ENCODE measurements at regions not wholly inside any gene's neighbourhood (a gene's known extent, or its start where the extent isn't known, plus 50 kb on each side); places are given as distances from the start of the nearest gene placed in this dataset.
A peak's percentile ranks its signal among the peaks of the same experiment; 100 is the strongest.

GRCh38 chr2:43074592-43075053, 151.8 kb downstream of the ZFP36L2 start:
- WGBS (ENCODE audit: insufficient coverage), result 86% methylated on average over 1 of the region's 2 CpGs
- CTCF ChIA-PET, result no interaction called here
- H3K27ac Mint-ChIP-seq, result peak overlapping the region in 1 of 2 donors; percentile 50
- no peaks in the 10 kb centered on the region for H3K4me1 ChIP-seq (ENCODE audit: control insufficient read depth in 1 of 2, extremely low read depth in 1 of 2, insufficient read depth in 2 of 2, low read length in 2 of 2)
- H3K27me3 Mint-ChIP-seq, result no peaks in the 10 kb centered on the region
- no peak overlapping the region for H3K27ac ChIP-seq (ENCODE audit: low read length)
- no peaks in the 10 kb centered on the region for H3K36me3 Mint-ChIP-seq
- H3K9me3 Mint-ChIP-seq, result no peaks in the 10 kb centered on the region
- peaks cover 0 to 4% of the 10 kb centered on the region in 2 donors for H3K36me3 ChIP-seq (ENCODE audit: control insufficient read depth in 2 of 2, extremely low read depth in 1 of 2, insufficient read depth in 1 of 2, low read length in 1 of 2)
- H3K4me3 Mint-ChIP-seq, result no peak overlapping the region
- peaks cover under 1 to 8% (median under 1%) of the 10 kb centered on the region in 3 donors for H3K4me1 Mint-ChIP-seq
- POLR2A ChIA-PET, result no interaction called here
- DNase-seq, result no peak
- H3K27me3 ChIP-seq (replicated peaks in 1 of 2; ENCODE audit: control insufficient read depth in 2 of 2, extremely low read depth in 1 of 2, insufficient read depth in 2 of 2, low read length in 1 of 2), result no peaks in the 10 kb centered on the region
- no peak overlapping the region for H3K4me3 ChIP-seq (ENCODE audit: control insufficient read depth in 1 of 2, extremely low read depth in 1 of 2, low read length in 1 of 2)
- ATAC-seq (replicated peaks in 1 of 4), result no peak
- no peaks in the 10 kb centered on the region for H3K9me3 ChIP-seq

- Mint-ChIP-seq H3K36me3 (no peaks in the 10 kb centered on the region), H3K4me3 (no peak overlapping the region), H3K27me3 (no peaks in the 10 kb centered on the region), H3K4me1 (peaks cover 0 to 5% (median 0%) of the 10 kb centered on the region in 3 donors), H3K9me3 (no peaks in the 10 kb centered on the region), H3K27ac (peak overlapping the region in 1 of 2 donors; percentile 50)
- ATAC-seq (replicated peaks in 1 of 4) (no peak), DNase-seq (no peak)
- no peaks in the 10 kb centered on the region for H3K4me1 ChIP-seq (ENCODE audit: control insufficient read depth in 1 of 2, extremely low read depth in 1 of 2, insufficient read depth in 2 of 2, low read length in 2 of 2)
- no peak overlapping the region for H3K4me3 ChIP-seq (ENCODE audit: control insufficient read depth in 1 of 2, extremely low read depth in 1 of 2, low read length in 1 of 2)
- no peak overlapping the region for H3K27ac ChIP-seq (ENCODE audit: low read length)
- no peaks in the 10 kb centered on the region for H3K27me3 ChIP-seq (replicated peaks in 1 of 2; ENCODE audit: control insufficient read depth in 2 of 2, extremely low read depth in 1 of 2, insufficient read depth in 2 of 2, low read length in 1 of 2)
- 100% methylated on average over 1 of the region's 2 CpGs for WGBS (ENCODE audit: insufficient coverage)
- ChIA-PET POLR2A (no interaction called here), CTCF (no interaction called here)
- H3K36me3 ChIP-seq (ENCODE audit: control insufficient read depth in 2 of 2, extremely low read depth in 1 of 2, insufficient read depth in 1 of 2, low read length in 1 of 2), result peaks cover 0 to 4% of the 10 kb centered on the region in 2 donors
- no peaks in the 10 kb centered on the region for H3K9me3 ChIP-seq
Measured at GRCh38 chr2:43074052-43074451, 152.4 kb downstream of the ZFP36L2 start.

GRCh38 chr2:43073401-43073825, 153.0 kb downstream of the ZFP36L2 start:
- Mint-ChIP-seq H3K4me3 (no peak overlapping the region), H3K4me1 (peaks cover 0 to 5% (median 0%) of the 10 kb centered on the region in 3 donors), H3K27ac (no peak overlapping the region), H3K36me3 (no peaks in the 10 kb centered on the region), H3K27me3 (no peaks in the 10 kb centered on the region), H3K9me3 (no peaks in the 10 kb centered on the region)
- WGBS (ENCODE audit: insufficient coverage), result 80% methylated on average over 6 of the region's 7 CpGs
- Histone ChIP-seq H3K9me3 (no peaks in the 10 kb centered on the region), H3K4me3 (ENCODE audit: control insufficient read depth in 1 of 2, extremely low read depth in 1 of 2, low read length in 1 of 2) (no peak overlapping the region), H3K27me3 (replicated peaks in 1 of 2; ENCODE audit: control insufficient read depth in 2 of 2, extremely low read depth in 1 of 2, insufficient read depth in 2 of 2, low read length in 1 of 2) (no peaks in the 10 kb centered on the region), H3K36me3 (ENCODE audit: control insufficient read depth in 2 of 2, extremely low read depth in 1 of 2, insufficient read depth in 1 of 2, low read length in 1 of 2) (peaks cover 0 to 4% of the 10 kb centered on the region in 2 donors), H3K4me1 (ENCODE audit: control insufficient read depth in 1 of 2, extremely low read depth in 1 of 2, insufficient read depth in 2 of 2, low read length in 2 of 2) (no peaks in the 10 kb centered on the region), H3K27ac (ENCODE audit: low read length) (no peak overlapping the region)
- CTCF ChIA-PET, result no interaction called here
- DNase-seq (no peak), ATAC-seq (replicated peaks in 1 of 4) (no peak)
- POLR2A ChIA-PET, result interaction anchor here in 1 of 2 donors (0.5 to 0.6 kb wide), 2 partner anchors 19 to 1225 kb away, joined by 3 to 4 read pairs; no protein-coding TSS in a partner anchor

GRCh38 chr2:43071599-43072550, 154.5 kb downstream of the ZFP36L2 start:
- Histone ChIP-seq H3K4me1 (ENCODE audit: control insufficient read depth in 1 of 2, extremely low read depth in 1 of 2, insufficient read depth in 2 of 2, low read length in 2 of 2) (no peaks in the 10 kb centered on the region), H3K27me3 (replicated peaks in 1 of 2; ENCODE audit: control insufficient read depth in 2 of 2, extremely low read depth in 1 of 2, insufficient read depth in 2 of 2, low read length in 1 of 2) (no peaks in the 10 kb centered on the region), H3K27ac (ENCODE audit: low read length) (no peak overlapping the region), H3K4me3 (ENCODE audit: control insufficient read depth in 1 of 2, extremely low read depth in 1 of 2, low read length in 1 of 2) (no peak overlapping the region), H3K9me3 (no peaks in the 10 kb centered on the region), H3K36me3 (ENCODE audit: control insufficient read depth in 2 of 2, extremely low read depth in 1 of 2, insufficient read depth in 1 of 2, low read length in 1 of 2) (peaks cover 0 to 4% of the 10 kb centered on the region in 2 donors)
- Mint-ChIP-seq H3K27ac (peak overlapping the region in 1 of 2 donors; percentile 19), H3K27me3 (no peaks in the 10 kb centered on the region), H3K36me3 (no peaks in the 10 kb centered on the region), H3K4me3 (no peak overlapping the region), H3K4me1 (peaks cover 0 to 5% (median 0%) of the 10 kb centered on the region in 3 donors), H3K9me3 (no peaks in the 10 kb centered on the region)
- 92% methylated on average over 9 of the region's 16 CpGs for WGBS (ENCODE audit: insufficient coverage)
- ChIA-PET POLR2A (no interaction called here), CTCF (no interaction called here)
- ATAC-seq (replicated peaks in 1 of 4) (no peak), DNase-seq (no peak)

GRCh38 chr2:43070676-43071502, 155.5 kb downstream of the ZFP36L2 start:
- no peaks in the 10 kb centered on the region for H3K9me3 ChIP-seq
- ChIA-PET POLR2A (no interaction called here), CTCF (no interaction called here)
- 100% methylated on average over 1 of the region's 15 CpGs for WGBS (ENCODE audit: insufficient coverage)
- Mint-ChIP-seq H3K9me3 (no peaks in the 10 kb centered on the region), H3K27me3 (no peaks in the 10 kb centered on the region), H3K4me3 (no peak overlapping the region), H3K4me1 (peaks cover 0 to 5% (median 0%) of the 10 kb centered on the region in 3 donors), H3K36me3 (no peaks in the 10 kb centered on the region), H3K27ac (peak overlapping the region in 1 of 2 donors; percentile 68)
- peaks cover 0 to 4% of the 10 kb centered on the region in 2 donors for H3K36me3 ChIP-seq (ENCODE audit: control insufficient read depth in 2 of 2, extremely low read depth in 1 of 2, insufficient read depth in 1 of 2, low read length in 1 of 2)
- no peak overlapping the region for H3K4me3 ChIP-seq (ENCODE audit: control insufficient read depth in 1 of 2, extremely low read depth in 1 of 2, low read length in 1 of 2)
- no peak overlapping the region for H3K27ac ChIP-seq (ENCODE audit: low read length)
- no peaks in the 10 kb centered on the region for H3K27me3 ChIP-seq (replicated peaks in 1 of 2; ENCODE audit: control insufficient read depth in 2 of 2, extremely low read depth in 1 of 2, insufficient read depth in 2 of 2, low read length in 1 of 2)
- DNase-seq (no peak), ATAC-seq (replicated peaks in 1 of 4) (no peak)
- H3K4me1 ChIP-seq (ENCODE audit: control insufficient read depth in 1 of 2, extremely low read depth in 1 of 2, insufficient read depth in 2 of 2, low read length in 2 of 2), result no peaks in the 10 kb centered on the region

- 91% methylated on average over 1 of the region's 3 CpGs for WGBS (ENCODE audit: insufficient coverage)
- no peaks in the 10 kb centered on the region for H3K36me3 Mint-ChIP-seq
- POLR2A ChIA-PET, result no interaction called here
- no peak overlapping the region for H3K4me3 Mint-ChIP-seq
- DNase-seq (no peak), ATAC-seq (replicated peaks in 1 of 4) (no peak)
- no peak overlapping the region for H3K27ac ChIP-seq (ENCODE audit: low read length)
- no peak overlapping the region for H3K4me3 ChIP-seq (ENCODE audit: control insufficient read depth in 1 of 2, extremely low read depth in 1 of 2, low read length in 1 of 2)
- H3K27ac Mint-ChIP-seq, result no peak overlapping the region
- H3K9me3 ChIP-seq, result no peaks in the 10 kb centered on the region
- H3K36me3 ChIP-seq (ENCODE audit: control insufficient read depth in 2 of 2, extremely low read depth in 1 of 2, insufficient read depth in 1 of 2, low read length in 1 of 2), result peaks cover 0 to 4% of the 10 kb centered on the region in 2 donors
- H3K4me1 Mint-ChIP-seq, result peaks cover 0 to 5% (median 0%) of the 10 kb centered on the region in 3 donors
- no peaks in the 10 kb centered on the region for H3K4me1 ChIP-seq (ENCODE audit: control insufficient read depth in 1 of 2, extremely low read depth in 1 of 2, insufficient read depth in 2 of 2, low read length in 2 of 2)
- no peaks in the 10 kb centered on the region for H3K27me3 ChIP-seq (replicated peaks in 1 of 2; ENCODE audit: control insufficient read depth in 2 of 2, extremely low read depth in 1 of 2, insufficient read depth in 2 of 2, low read length in 1 of 2)
- H3K27me3 Mint-ChIP-seq, result no peaks in the 10 kb centered on the region
- no peaks in the 10 kb centered on the region for H3K9me3 Mint-ChIP-seq
- CTCF ChIA-PET, result no interaction called here
Measured at GRCh38 chr2:43070030-43070429, 156.4 kb downstream of the ZFP36L2 start.

Data from T-cell (primary cell).